ENCODE measurements at regions not wholly inside any gene's neighbourhood (a gene's known extent, or its start where the extent isn't known, plus 50 kb on each side); places are given as distances from the start of the nearest gene placed in this dataset.

GRCh38 chrY:15468091-15468490 is 943.8 kb downstream of the NLGN4Y start:
- no peak for DNase-seq
- intact Hi-C loops (cut with micrococcal nuclease) = no loop called here
- no peak for ATAC-seq

- no peak for DNase-seq
- intact Hi-C loops (cut with micrococcal nuclease) = no loop called here
- no peak for ATAC-seq
Observed at GRCh38 chrY:15471371-15471770, 947.0 kb downstream of the NLGN4Y start.

- DNase-seq (no peak), ATAC-seq (no peak)
- intact Hi-C loops (cut with micrococcal nuclease) = no loop called here
Observed at GRCh38 chrY:15478348-15478963, 954.1 kb downstream of the NLGN4Y start.

- intact Hi-C loops (cut with micrococcal nuclease) = no loop called here
Observed at GRCh38 chrY:15500536-15500935, 976.2 kb downstream of the NLGN4Y start.

GRCh38 chrY:15501181-15501580 is 976.9 kb downstream of the NLGN4Y start:
- DNase-seq (no peak), ATAC-seq (no peak)
- intact Hi-C loops (cut with micrococcal nuclease) = no loop called here

More at GRCh38 chrY:15500536-15500935, 976.2 kb downstream of the NLGN4Y start:
- DNase-seq = no peak
- no peak for ATAC-seq

- no peak for ATAC-seq
- no peak for DNase-seq
- intact Hi-C loops (cut with micrococcal nuclease) = no loop called here
Observed at GRCh38 chrY:15510288-15510687, 986.0 kb downstream of the NLGN4Y start.

- no peak for DNase-seq
- no peak for ATAC-seq
- intact Hi-C loops (cut with micrococcal nuclease) = no loop called here
Observed at GRCh38 chrY:15510984-15511650, 986.8 kb downstream of the NLGN4Y start.

GRCh38 chrY:15535131-15535530 is 1010.8 kb downstream of the NLGN4Y start:
- ATAC-seq (no peak), DNase-seq (no peak)
- intact Hi-C loops (cut with micrococcal nuclease) = no loop called here

- DNase-seq (no peak), ATAC-seq (no peak)
- intact Hi-C loops (cut with micrococcal nuclease) = no loop called here
Observed at GRCh38 chrY:15535784-15536511, 1011.6 kb downstream of the NLGN4Y start.

GRCh38 chrY:15540516-15540915 is 1016.2 kb downstream of the NLGN4Y start:
- ATAC-seq (no peak), DNase-seq (no peak)
- intact Hi-C loops (cut with micrococcal nuclease) = no loop called here

GRCh38 chrY:15546177-15546754 is 1021.9 kb downstream of the NLGN4Y start:
- no peak for ATAC-seq
- DNase-seq = no peak
- intact Hi-C loops (cut with micrococcal nuclease) = no loop called here

GRCh38 chrY:15552074-15552473 is 1027.7 kb downstream of the NLGN4Y start:
- intact Hi-C loops (cut with micrococcal nuclease) = no loop called here
- ATAC-seq (no peak), DNase-seq (no peak)

GRCh38 chrY:15554991-15555390 is 1030.7 kb downstream of the NLGN4Y start:
- no peak for ATAC-seq
- intact Hi-C loops (cut with micrococcal nuclease) = no loop called here
- no peak for DNase-seq

GRCh38 chrY:15559169-15559568 is 1034.8 kb downstream of the NLGN4Y start:
- ATAC-seq (no peak), DNase-seq (no peak)
- intact Hi-C loops (cut with micrococcal nuclease) = no loop called here

- intact Hi-C loops (cut with micrococcal nuclease) = no loop called here
- ATAC-seq (no peak), DNase-seq (no peak)
Observed at GRCh38 chrY:15560840-15561239, 1036.5 kb downstream of the NLGN4Y start.

- ATAC-seq (no peak), DNase-seq (no peak)
- intact Hi-C loops (cut with micrococcal nuclease) = no loop called here
Observed at GRCh38 chrY:15561501-15562289, 1037.4 kb downstream of the NLGN4Y start.

GRCh38 chrY:15577886-15578285 is 1053.6 kb downstream of the NLGN4Y start:
- DNase-seq = no peak
- no peak for ATAC-seq
- intact Hi-C loops (cut with micrococcal nuclease) = no loop called here

GRCh38 chrY:15578761-15579160 is 1054.4 kb downstream of the NLGN4Y start:
- ATAC-seq = no peak
- intact Hi-C loops (cut with micrococcal nuclease) = no loop called here
- no peak for DNase-seq

- ATAC-seq (no peak), DNase-seq (no peak)
- intact Hi-C loops (cut with micrococcal nuclease) = no loop called here
Observed at GRCh38 chrY:15579245-15579644, 1054.9 kb downstream of the NLGN4Y start.

- ATAC-seq (no peak), DNase-seq (no peak)
- intact Hi-C loops (cut with micrococcal nuclease) = no loop called here
Observed at GRCh38 chrY:15583111-15583510, 1058.8 kb downstream of the NLGN4Y start.
